GM12878 (cell line): ENCODE measurements at regions not wholly inside any gene's neighbourhood (a gene's known extent, or its start where the extent isn't known, plus 50 kb on each side); places are given as distances from the start of the nearest gene placed in this dataset.

ENCODE experiments used
- ATAC-seq: fragments of 200-7000 bp; cut with Tn5 transposase; 3 replicates; pipeline ENCODE4 v1.9.1; 2020; ENCODE audit warnings: mild to moderate bottlenecking, moderate library complexity
- BruUV-seq: library from RNA; stranded (reverse); fragments of 400-500 nt; replicated peaks from 2 replicates; lab custom pipeline; 2021; lab: Mats Ljungman, UMichigan
- CTCF ChIA-PET: fragments of 300-600 bp; sonication (Branson Sonifier 250); formaldehyde crosslinking; extraction: SDS; loops from one replicate; lab custom pipeline; 2021; ENCODE audit warnings: inconsistent platforms; lab: Yijun Ruan, JAX
- POLR2A ChIA-PET: fragments of 350-600 bp; formaldehyde crosslinking; extraction: SDS; loops from one replicate; lab custom pipeline; 2021; ENCODE audit warnings: inconsistent platforms; lab: Charles Lee
- RAD21 ChIA-PET: fragments of 300-600 bp; sonication (Branson Sonifier 250); formaldehyde crosslinking; loops from one replicate; lab custom pipeline; 2023; ENCODE audit warnings: antibody characterized with exemption; ENCODE audit not compliant: unreplicated experiment; lab: Charles Lee
- SMC1A ChIA-PET: fragments of 300-600 bp; sonication (Branson Sonifier 250); formaldehyde crosslinking; loops from one replicate; lab custom pipeline; 2023; ENCODE audit not compliant: unreplicated experiment, uncharacterized antibody; lab: Charles Lee
- DNase-seq: peaks from one replicate; pipeline ENCODE4 v3.0.0-alpha.2; 2011; ENCODE audit warnings: low read depth, low spot score
- FAIRE-seq: peaks from 3 replicates; lab custom pipeline; 2011; peaks lifted over from hg19 to GRCh38; lab: Jason Lieb, UNC
- H2AFZ ChIP-seq: 2 replicates; pipeline ENCODE4 v1.6.0; 2011; ENCODE audit warnings: low read depth, low read length, control low read depth; ENCODE audit not compliant: control insufficient read depth
- H3K27ac ChIP-seq: 2 replicates; pipeline ENCODE4 v1.5.1; 2011; ENCODE audit warnings: control low read depth; ENCODE audit not compliant: control insufficient read depth, insufficient read depth
- H3K27me3 ChIP-seq, 2 experiments: replicated peaks in 1 of 2; 2 replicates each; pipeline versions ENCODE4 v1.6.0 to v1.6.1; 2011; ENCODE audit warnings: low read length in 1 of 2; ENCODE audit not compliant: control insufficient read depth in 2 of 2, insufficient read depth in 2 of 2
- H3K36me3 ChIP-seq, 2 experiments: 2 replicates each; pipeline ENCODE4 v1.5.1; 2011; ENCODE audit warnings: low read length in 1 of 2; ENCODE audit not compliant: control insufficient read depth in 2 of 2, insufficient read depth in 2 of 2
- H3K4me1 ChIP-seq: 2 replicates; pipeline ENCODE4 v1.6.1; 2011; ENCODE audit warnings: mild to moderate bottlenecking, low read length, moderate library complexity, mixed read lengths; ENCODE audit not compliant: control insufficient read depth, insufficient read depth
- H3K4me2 ChIP-seq: 2 replicates; pipeline ENCODE4 v1.6.0; 2011; ENCODE audit warnings: control low read depth; ENCODE audit not compliant: control insufficient read depth, insufficient read depth
- H3K4me3 ChIP-seq: fragments of 200-600 bp; sonication (generic); 2 replicates; pipeline ENCODE4 v1.5.1; 2016
- H3K79me2 ChIP-seq: 2 replicates; pipeline ENCODE4 v1.6.0; 2011; ENCODE audit warnings: low read length; ENCODE audit not compliant: control insufficient read depth, insufficient read depth
- H3K9ac ChIP-seq: 2 replicates; pipeline ENCODE4 v1.8.0; 2011; ENCODE audit warnings: low read length, control low read depth, mixed read lengths; ENCODE audit not compliant: control insufficient read depth, insufficient read depth
- H3K9me3 ChIP-seq: replicated peaks from 3 replicates; pipeline ENCODE4 v1.5.1; 2011; ENCODE audit warnings: mild to moderate bottlenecking, low read length; ENCODE audit not compliant: control insufficient read depth, insufficient read depth
- H4K20me1 ChIP-seq: 2 replicates; pipeline ENCODE4 v1.6.0; 2011; ENCODE audit not compliant: control insufficient read depth, insufficient read depth
- CBX5 ChIP-seq: sonication (generic); IDR thresholded peaks from 2 replicates; pipeline ENCODE4 v1.6.1; 2016; ENCODE audit warnings: low read depth, moderate library complexity, mild to moderate bottlenecking, inconsistent platforms
- ESRRA ChIP-seq: IDR thresholded peaks from 2 replicates; pipeline ENCODE4 v1.6.1; 2012; ENCODE audit warnings: mild to moderate bottlenecking, low read length, improper control_type of control experiment
- IKZF1 ChIP-seq: fragments of 450-650 bp; conservative IDR thresholded peaks from 2 replicates; pipeline ENCODE4 v1.6.1; 2017; ENCODE audit warnings: antibody characterized with exemption, mild to moderate bottlenecking
- IKZF2 ChIP-seq, 2 experiments: fragments of 450-650 bp; IDR thresholded peaks; 2 replicates each; pipeline ENCODE4 v1.6.1; 2017; ENCODE audit warnings: mild to moderate bottlenecking in 2 of 2, moderate library complexity in 2 of 2
- RAD21 ChIP-seq: IDR thresholded peaks from 2 replicates; pipeline ENCODE4 v1.6.1; 2011; ENCODE audit warnings: mild to moderate bottlenecking, low read depth, low read length, moderate library complexity; ENCODE audit not compliant: insufficient read depth
- SMC3 ChIP-seq: IDR thresholded peaks from 2 replicates; pipeline ENCODE4 v1.6.1; 2011; ENCODE audit warnings: low read length, improper control_type of control experiment, borderline replicate concordance
- SRF ChIP-seq, 2 experiments: IDR thresholded peaks; 2 replicates each; pipeline ENCODE4 v1.6.1; 2011; ENCODE audit warnings: low read depth in 2 of 2, low read length in 2 of 2, mild to moderate bottlenecking in 1 of 2, moderate library complexity in 1 of 2
- YY1 ChIP-seq: IDR thresholded peaks from 2 replicates; pipeline ENCODE4 v1.6.1; 2011; ENCODE audit warnings: low read depth, mild to moderate bottlenecking, low read length
- ZNF384 ChIP-seq: IDR thresholded peaks from 2 replicates; pipeline ENCODE4 v1.6.1; 2012; ENCODE audit warnings: low read depth, mild to moderate bottlenecking, low read length, improper control_type of control experiment, borderline replicate concordance
- WGBS: methylation state at CpG from one replicate; pipeline ENCODE4 v1.1.6; 2016; ENCODE audit warnings: low lambda C conversion rate; ENCODE audit not compliant: insufficient replicate concordance, insufficient coverage; ENCODE audit errors: missing lambda C conversion rate; 5-methylcytosine and 5-hydroxymethylcytosine counted together
- in situ Hi-C: fragments of 300-500 bp; cut with MboI; formaldehyde crosslinking; loops from 9 replicates; pipeline ENCODE4 v1.14.3; 2018; ENCODE audit warnings: mixed read lengths
- intact Hi-C: fragments of 100-400 bp; cut with micrococcal nuclease; formaldehyde crosslinking; loops from one replicate; pipeline ENCODE4 v1.14.2; 2022; ENCODE audit not compliant: unreplicated experiment
- TF ChIP-seq, protein P1 (sequence below), 3 experiments: IDR thresholded peaks in 2 of 3; conservative IDR thresholded peaks in 1 of 3; 2 replicates each; pipeline ENCODE4 v1.5.1; 2011; ENCODE audit warnings: low read depth in 3 of 3, low read length in 3 of 3, mild to moderate bottlenecking in 3 of 3, control low read depth in 2 of 3, moderate library complexity in 2 of 3, inconsistent platforms in 1 of 3, mixed read lengths in 1 of 3; ENCODE audit not compliant: control insufficient read depth in 2 of 3, insufficient read depth in 1 of 3; ENCODE audit errors: extremely low read depth in 1 of 3
- TF ChIP-seq, protein P2 (sequence below): fragments of 150-350 bp; IDR thresholded peaks from 2 replicates; pipeline ENCODE4 v1.6.1; 2014; ENCODE audit warnings: mild to moderate bottlenecking, low read depth, low read length

DNA sequence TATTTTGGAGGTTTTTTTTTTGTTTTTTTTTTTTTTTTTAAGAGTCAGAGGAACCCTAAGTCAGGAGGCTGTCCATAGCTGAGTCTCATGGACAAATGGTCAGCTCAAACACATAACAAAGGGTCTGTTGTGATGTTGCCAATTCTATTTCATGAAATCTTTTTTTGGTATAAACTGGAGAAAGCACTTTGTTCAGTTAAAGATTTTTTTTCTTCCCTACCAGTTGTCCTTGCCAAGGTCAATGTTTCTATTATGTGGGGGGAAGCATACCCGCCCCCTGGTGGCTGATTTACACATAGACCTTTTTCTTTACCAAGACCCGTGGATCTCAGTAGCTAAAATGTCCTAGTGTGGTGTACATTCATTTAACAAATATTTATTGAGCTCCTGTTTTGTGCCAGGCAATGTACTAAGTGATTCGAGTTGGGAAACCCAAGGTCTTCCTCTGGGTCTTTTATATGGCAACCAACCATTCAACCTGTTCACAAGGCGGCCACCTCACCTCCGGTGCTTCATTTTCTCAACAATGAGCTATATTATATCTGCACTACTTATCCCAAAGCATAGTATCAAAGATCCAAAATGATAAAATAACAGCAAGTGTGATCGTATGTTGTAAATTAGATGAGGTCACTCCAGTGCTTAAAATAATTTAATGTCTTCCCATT lies 214.5 kb downstream of the PAH start:
- POLR2A ChIA-PET, result interaction anchor here (0.7 kb wide), 1 partner anchor 1058 kb away, joined by 4 read pairs; no protein-coding TSS in a partner anchor
- in situ Hi-C loops, result no loop called here
- no TSS peak for BruUV-seq
- no peaks in the 10 kb centered on the region for H3K4me1 ChIP-seq
- FAIRE-seq (no peak), ATAC-seq (peak; percentile 78), DNase-seq (no peak)
- WGBS, result 31% methylated on average over 6 of the region's 6 CpGs
- CTCF ChIA-PET, result interaction anchor here (0.7 to 3.0 kb wide), 31 partner anchors 10 to 929 kb away, joined by 3 to 40 read pairs (median 4); no protein-coding TSS in a partner anchor
- H3K4me2 ChIP-seq, result no peak overlapping the region
- no peak overlapping the region for H3K9ac ChIP-seq
- no peak overlapping the region for H3K27ac ChIP-seq
- SMC1A ChIA-PET, result interaction anchor here (0.6 to 2.2 kb wide), 23 partner anchors 10 to 862 kb away, joined by 3 to 17 read pairs (median 4); no protein-coding TSS in a partner anchor
- H4K20me1 ChIP-seq, result no peaks in the 10 kb centered on the region
- H3K9me3 ChIP-seq, result no peaks in the 10 kb centered on the region
- no peaks in the 10 kb centered on the region for H3K36me3 ChIP-seq
- H3K79me2 ChIP-seq, result no peaks in the 10 kb centered on the region
- H2AFZ ChIP-seq, result no peak overlapping the region
- RAD21 ChIA-PET, result interaction anchor here (0.5 to 2.2 kb wide), 23 partner anchors 19 to 923 kb away, joined by 3 to 24 read pairs (median 4); no protein-coding TSS in a partner anchor
- TF ChIP-seq CBX5 (no peak), IKZF2 (IDR thresholded peaks at IDR 0.05) (no peak), SMC3 (peak; percentile 53; the same call in 1 of the 2 replicates), ESRRA (peak; percentile 91; the same call in 1 of the 2 replicates), RAD21 (peak; percentile 61), ZNF384 (peak; percentile 29; the same call in 1 of the 2 replicates), YY1 (0 out of 2 replicates have a peak, but pooled peaks have one; percentile 12), IKZF1 (no peak), SRF (IDR thresholded peaks at IDR 0.05; ENCODE audit: low read depth in 2 of 2, low read length in 2 of 2) (no peak)
- TF ChIP-seq, protein P1, sequence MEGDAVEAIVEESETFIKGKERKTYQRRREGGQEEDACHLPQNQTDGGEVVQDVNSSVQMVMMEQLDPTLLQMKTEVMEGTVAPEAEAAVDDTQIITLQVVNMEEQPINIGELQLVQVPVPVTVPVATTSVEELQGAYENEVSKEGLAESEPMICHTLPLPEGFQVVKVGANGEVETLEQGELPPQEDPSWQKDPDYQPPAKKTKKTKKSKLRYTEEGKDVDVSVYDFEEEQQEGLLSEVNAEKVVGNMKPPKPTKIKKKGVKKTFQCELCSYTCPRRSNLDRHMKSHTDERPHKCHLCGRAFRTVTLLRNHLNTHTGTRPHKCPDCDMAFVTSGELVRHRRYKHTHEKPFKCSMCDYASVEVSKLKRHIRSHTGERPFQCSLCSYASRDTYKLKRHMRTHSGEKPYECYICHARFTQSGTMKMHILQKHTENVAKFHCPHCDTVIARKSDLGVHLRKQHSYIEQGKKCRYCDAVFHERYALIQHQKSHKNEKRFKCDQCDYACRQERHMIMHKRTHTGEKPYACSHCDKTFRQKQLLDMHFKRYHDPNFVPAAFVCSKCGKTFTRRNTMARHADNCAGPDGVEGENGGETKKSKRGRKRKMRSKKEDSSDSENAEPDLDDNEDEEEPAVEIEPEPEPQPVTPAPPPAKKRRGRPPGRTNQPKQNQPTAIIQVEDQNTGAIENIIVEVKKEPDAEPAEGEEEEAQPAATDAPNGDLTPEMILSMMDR (IDR thresholded peaks at IDR 0.05 in 2 of 3, conservative IDR thresholded peaks at IDR 0.05 in 1 of 3; ENCODE audit: control insufficient read depth in 2 of 3, extremely low read depth in 1 of 3, insufficient read depth in 1 of 3, low read depth in 3 of 3, low read length in 3 of 3), result peak; percentile 40 to 54 (median 49)
- TF ChIP-seq, protein P2, sequence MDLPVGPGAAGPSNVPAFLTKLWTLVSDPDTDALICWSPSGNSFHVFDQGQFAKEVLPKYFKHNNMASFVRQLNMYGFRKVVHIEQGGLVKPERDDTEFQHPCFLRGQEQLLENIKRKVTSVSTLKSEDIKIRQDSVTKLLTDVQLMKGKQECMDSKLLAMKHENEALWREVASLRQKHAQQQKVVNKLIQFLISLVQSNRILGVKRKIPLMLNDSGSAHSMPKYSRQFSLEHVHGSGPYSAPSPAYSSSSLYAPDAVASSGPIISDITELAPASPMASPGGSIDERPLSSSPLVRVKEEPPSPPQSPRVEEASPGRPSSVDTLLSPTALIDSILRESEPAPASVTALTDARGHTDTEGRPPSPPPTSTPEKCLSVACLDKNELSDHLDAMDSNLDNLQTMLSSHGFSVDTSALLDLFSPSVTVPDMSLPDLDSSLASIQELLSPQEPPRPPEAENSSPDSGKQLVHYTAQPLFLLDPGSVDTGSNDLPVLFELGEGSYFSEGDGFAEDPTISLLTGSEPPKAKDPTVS, result no peak
- TF ChIP-seq, all 136 proteins: peak for 6
- Histone ChIP-seq H3K27me3 (no peaks in the 10 kb centered on the region), H3K4me3 (no peak overlapping the region)
- intact Hi-C loops, result loop anchor here (2.0 to 5.0 kb wide), 4 partner anchors 66 to 765 kb away; no protein-coding TSS in a partner anchor
